HG02642 (cell line): ENCODE measurements at regions not wholly inside any gene's neighbourhood (a gene's known extent, or its start where the extent isn't known, plus 50 kb on each side); places are given as distances from the start of the nearest gene placed in this dataset.

Source experiments
- ATAC-seq: cut with Tn5 transposase; IDR thresholded peaks from one replicate; pipeline ENCODE4 v1.9.1; 2021; ENCODE audit warnings: mild to moderate bottlenecking; ENCODE audit not compliant: unreplicated experiment, poor library complexity

- ATAC-seq, result no peak
These were observed 113.9 kb downstream of the LHX9 start for GRCh38 chr1:198031086-198031485.

- no peak for ATAC-seq
These were observed 115.5 kb downstream of the LHX9 start for GRCh38 chr1:198032668-198033067.

- no peak for ATAC-seq
These were observed 115.9 kb upstream of the NEK7 start for GRCh38 chr1:198040880-198041279.

- ATAC-seq, result no peak
These were observed 114.6 kb upstream of the NEK7 start for GRCh38 chr1:198042168-198042567.

- ATAC-seq, result no peak
These were observed 108.9 kb upstream of the NEK7 start for GRCh38 chr1:198047913-198048312.

- no peak for ATAC-seq
These were observed 102.3 kb upstream of the NEK7 start for GRCh38 chr1:198054510-198054909.

- peak; percentile 75 for ATAC-seq
These were observed 100.5 kb upstream of the NEK7 start for GRCh38 chr1:198056255-198056654.

GRCh38 chr1:198064181-198064580 is 92.6 kb upstream of the NEK7 start:
- no peak for ATAC-seq

GRCh38 chr1:198068285-198068684 is 88.5 kb upstream of the NEK7 start:
- ATAC-seq, result no peak

GRCh38 chr1:198072177-198072576 is 84.6 kb upstream of the NEK7 start:
- no peak for ATAC-seq

- no peak for ATAC-seq
These were observed 81.5 kb upstream of the NEK7 start for GRCh38 chr1:198075296-198075695.

GRCh38 chr1:198079432-198079951 is 77.3 kb upstream of the NEK7 start:
- no peak for ATAC-seq

- no peak for ATAC-seq
These were observed 74.2 kb upstream of the NEK7 start for GRCh38 chr1:198082576-198082975.

- ATAC-seq, result no peak
These were observed 73.2 kb upstream of the NEK7 start for GRCh38 chr1:198083549-198083948.

- ATAC-seq, result no peak
These were observed 72.4 kb upstream of the NEK7 start for GRCh38 chr1:198084241-198084908.

GRCh38 chr1:198086051-198086745 is 70.6 kb upstream of the NEK7 start:
- no peak for ATAC-seq

GRCh38 chr1:198087831-198088230 is 69.0 kb upstream of the NEK7 start:
- no peak for ATAC-seq

GRCh38 chr1:198088360-198089071 is 68.3 kb upstream of the NEK7 start:
- no peak for ATAC-seq

- ATAC-seq, result no peak
These were observed 60.4 kb upstream of the NEK7 start for GRCh38 chr1:198096390-198096789.

GRCh38 chr1:198099755-198100154 is 57.0 kb upstream of the NEK7 start:
- ATAC-seq, result no peak
